Endothelial cell (in vitro differentiated cells): ENCODE measurements at regions not wholly inside any gene's neighbourhood (a gene's known extent, or its start where the extent isn't known, plus 50 kb on each side); places are given as distances from the start of the nearest gene placed in this dataset.

Source experiments
- DNase-seq: peaks from one replicate; pipeline ENCODE4 v3.0.0; 2021; ENCODE audit warnings: low spot score
- H3K27ac Mint-ChIP-seq: one replicate; pipeline ENCODE4 v1.8.0; 2021; ENCODE audit warnings: mixed read lengths, inconsistent platforms; ENCODE audit not compliant: unreplicated experiment
- H3K27me3 Mint-ChIP-seq: one replicate; pipeline ENCODE4 v1.8.0; 2021; ENCODE audit warnings: mild to moderate bottlenecking, moderate library complexity, mixed read lengths, inconsistent platforms; ENCODE audit not compliant: unreplicated experiment
- H3K36me3 Mint-ChIP-seq: one replicate; pipeline ENCODE4 v1.8.0; 2021; ENCODE audit warnings: mild to moderate bottlenecking, low read depth, mixed read lengths, inconsistent platforms; ENCODE audit not compliant: unreplicated experiment
- H3K4me1 Mint-ChIP-seq: one replicate; pipeline ENCODE4 v1.8.0; 2021; ENCODE audit warnings: mild to moderate bottlenecking, mixed read lengths, inconsistent platforms; ENCODE audit not compliant: unreplicated experiment
- H3K4me3 Mint-ChIP-seq: one replicate; pipeline ENCODE4 v1.8.0; 2021; ENCODE audit warnings: mild to moderate bottlenecking, mixed read lengths, inconsistent platforms; ENCODE audit not compliant: unreplicated experiment
- H3K9me3 Mint-ChIP-seq: one replicate; pipeline ENCODE4 v1.8.0; 2021; ENCODE audit warnings: mixed read lengths, inconsistent platforms; ENCODE audit not compliant: unreplicated experiment
- TF ChIP-seq, protein P1 (sequence below): fragments of 200-600 bp; sonication (generic); IDR thresholded peaks from one replicate; pipeline ENCODE4 v1.5.0; 2021; ENCODE audit warnings: antibody characterized with exemption; ENCODE audit not compliant: unreplicated experiment

DNA sequence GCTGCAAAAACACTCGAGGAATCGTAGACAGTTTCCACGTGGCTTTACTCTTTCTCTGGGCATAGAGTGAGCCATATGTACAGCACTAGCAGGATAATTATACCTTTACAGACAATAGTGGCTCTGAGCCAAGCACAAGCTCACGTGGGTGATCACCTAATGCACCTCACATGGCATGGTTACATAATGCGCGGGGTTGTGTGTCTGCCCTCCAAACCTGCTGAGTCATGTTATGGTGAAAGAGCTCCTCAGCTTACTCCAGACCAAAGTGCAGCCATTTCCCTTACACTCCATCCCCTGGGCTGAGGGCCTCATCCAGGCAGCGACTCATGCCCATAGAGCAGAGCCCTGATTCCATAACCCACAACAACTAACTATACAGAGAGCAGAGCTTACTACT, 1458.4 kb upstream of the CADM2 start:
- no peaks in the 10 kb centered on the region for H3K36me3 Mint-ChIP-seq
- DNase-seq: no peak
- no peak overlapping the region for H3K27ac Mint-ChIP-seq
- H3K4me1 Mint-ChIP-seq: no peaks in the 10 kb centered on the region
- peaks cover 6% of the 10 kb centered on the region for H3K27me3 Mint-ChIP-seq
- no peak overlapping the region for H3K4me3 Mint-ChIP-seq
- TF ChIP-seq, protein P1, sequence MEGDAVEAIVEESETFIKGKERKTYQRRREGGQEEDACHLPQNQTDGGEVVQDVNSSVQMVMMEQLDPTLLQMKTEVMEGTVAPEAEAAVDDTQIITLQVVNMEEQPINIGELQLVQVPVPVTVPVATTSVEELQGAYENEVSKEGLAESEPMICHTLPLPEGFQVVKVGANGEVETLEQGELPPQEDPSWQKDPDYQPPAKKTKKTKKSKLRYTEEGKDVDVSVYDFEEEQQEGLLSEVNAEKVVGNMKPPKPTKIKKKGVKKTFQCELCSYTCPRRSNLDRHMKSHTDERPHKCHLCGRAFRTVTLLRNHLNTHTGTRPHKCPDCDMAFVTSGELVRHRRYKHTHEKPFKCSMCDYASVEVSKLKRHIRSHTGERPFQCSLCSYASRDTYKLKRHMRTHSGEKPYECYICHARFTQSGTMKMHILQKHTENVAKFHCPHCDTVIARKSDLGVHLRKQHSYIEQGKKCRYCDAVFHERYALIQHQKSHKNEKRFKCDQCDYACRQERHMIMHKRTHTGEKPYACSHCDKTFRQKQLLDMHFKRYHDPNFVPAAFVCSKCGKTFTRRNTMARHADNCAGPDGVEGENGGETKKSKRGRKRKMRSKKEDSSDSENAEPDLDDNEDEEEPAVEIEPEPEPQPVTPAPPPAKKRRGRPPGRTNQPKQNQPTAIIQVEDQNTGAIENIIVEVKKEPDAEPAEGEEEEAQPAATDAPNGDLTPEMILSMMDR: no peak
- H3K9me3 Mint-ChIP-seq: no peaks in the 10 kb centered on the region

DNA sequence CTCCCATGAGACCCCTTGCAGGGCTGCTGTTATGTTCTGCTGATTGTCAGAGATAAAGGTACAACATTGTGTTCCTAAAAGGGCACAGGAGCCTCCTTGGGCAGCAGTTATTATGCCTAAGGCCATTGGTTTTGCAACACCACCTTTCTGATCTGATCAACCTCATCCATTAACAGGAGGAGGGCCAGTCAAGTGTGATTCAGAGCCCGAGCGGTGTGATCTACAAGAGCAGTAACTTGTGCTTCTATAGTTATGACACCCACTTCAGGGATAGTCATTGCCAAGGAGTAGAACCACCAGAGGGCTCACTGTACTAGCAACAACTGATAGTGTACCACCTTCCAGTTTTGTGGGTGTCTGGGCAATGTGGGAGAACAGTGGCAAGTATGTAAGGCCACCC, 1457.9 kb upstream of the CADM2 start:
- H3K9me3 Mint-ChIP-seq: no peaks in the 10 kb centered on the region
- TF ChIP-seq, protein P1: no peak
- no peaks in the 10 kb centered on the region for H3K4me1 Mint-ChIP-seq
- no peaks in the 10 kb centered on the region for H3K36me3 Mint-ChIP-seq
- DNase-seq: no peak
- H3K27me3 Mint-ChIP-seq: peaks cover 6% of the 10 kb centered on the region
- H3K27ac Mint-ChIP-seq: no peak overlapping the region
- H3K4me3 Mint-ChIP-seq: no peak overlapping the region

DNA sequence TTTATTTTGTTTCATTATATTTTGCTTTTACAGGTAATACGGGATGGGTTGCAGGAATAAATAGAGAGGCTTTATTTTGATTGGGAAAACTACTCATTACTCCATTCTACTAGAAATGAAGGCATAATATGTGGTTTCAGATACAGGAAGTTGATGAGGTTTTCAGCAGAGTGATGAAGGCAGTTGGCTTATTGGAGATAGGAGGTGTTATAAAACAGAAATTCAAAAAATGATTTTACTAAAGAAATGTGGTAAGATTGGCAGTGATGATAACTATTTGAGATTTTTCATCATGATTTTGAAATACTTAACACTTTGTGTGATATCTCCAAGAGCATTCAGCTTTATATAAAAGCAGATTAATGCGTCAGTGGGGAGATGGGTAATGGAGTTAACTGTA, 1445.7 kb upstream of the CADM2 start:
- no peaks in the 10 kb centered on the region for H3K9me3 Mint-ChIP-seq
- H3K36me3 Mint-ChIP-seq: no peaks in the 10 kb centered on the region
- no peak overlapping the region for H3K27ac Mint-ChIP-seq
- H3K4me1 Mint-ChIP-seq: no peaks in the 10 kb centered on the region
- no peak for DNase-seq
- TF ChIP-seq, protein P1: no peak
- H3K4me3 Mint-ChIP-seq: no peak overlapping the region
- no peaks in the 10 kb centered on the region for H3K27me3 Mint-ChIP-seq

DNA sequence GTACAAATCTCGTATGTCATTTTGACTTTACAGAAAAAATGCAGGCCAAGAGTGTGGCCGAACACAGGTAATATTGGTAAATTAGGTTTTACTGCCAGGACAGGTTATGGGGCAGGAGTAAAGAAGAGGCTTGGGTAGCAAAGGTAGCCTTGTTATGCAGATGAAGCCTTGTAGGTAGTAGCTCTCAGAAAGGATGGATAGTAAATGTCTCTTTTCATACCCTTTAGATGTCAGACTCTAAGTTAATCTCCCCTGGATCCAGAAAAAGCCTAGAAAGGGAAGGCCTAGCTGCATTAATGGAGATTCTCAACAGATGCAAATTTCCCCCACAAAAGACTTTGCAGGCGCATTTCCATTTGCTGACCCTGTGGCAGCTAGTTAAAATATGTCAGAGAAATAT, 1445.1 kb upstream of the CADM2 start:
- Mint-ChIP-seq H3K9me3 (no peaks in the 10 kb centered on the region), H3K27ac (no peak overlapping the region), H3K36me3 (no peaks in the 10 kb centered on the region), H3K27me3 (no peaks in the 10 kb centered on the region), H3K4me3 (no peak overlapping the region), H3K4me1 (no peaks in the 10 kb centered on the region)
- TF ChIP-seq, protein P1: no peak
- DNase-seq: no peak

DNA sequence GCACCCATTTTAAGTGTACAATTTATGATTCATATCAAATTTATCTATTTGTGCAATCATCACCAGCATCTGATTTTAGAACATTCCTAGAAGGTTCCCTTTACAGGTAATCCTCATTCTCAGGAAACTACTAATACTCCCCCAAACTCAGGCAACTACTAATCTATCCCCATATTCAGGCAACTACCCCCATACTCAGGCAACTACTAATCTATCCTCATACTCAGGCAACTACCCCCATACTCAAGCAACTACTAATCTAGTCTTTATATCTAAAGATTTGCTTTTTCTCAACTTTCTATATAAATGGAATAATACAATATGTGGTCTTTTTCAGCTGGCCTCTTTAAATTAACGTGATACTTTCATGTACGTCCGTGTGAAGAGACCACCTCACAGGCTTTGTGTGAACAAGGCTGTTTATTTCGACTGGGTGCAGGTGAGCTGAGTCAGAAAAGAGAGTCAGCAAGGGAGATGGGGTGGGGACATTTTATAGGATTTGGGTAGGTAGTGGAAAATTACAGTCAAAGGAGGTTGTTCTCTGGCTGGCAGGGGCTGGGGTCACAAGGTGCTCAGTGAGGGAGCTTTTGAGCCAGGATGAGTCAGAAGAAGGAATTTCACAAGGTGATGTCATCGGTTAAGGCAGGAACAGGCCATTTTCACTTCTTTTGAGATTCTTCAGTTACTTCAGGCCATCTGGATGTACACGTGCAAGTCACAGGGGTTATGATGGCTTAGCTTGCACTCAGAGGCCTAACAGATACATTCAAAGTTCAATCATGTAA, 1444.5 kb upstream of the CADM2 start:
- Mint-ChIP-seq H3K27ac (no peak overlapping the region), H3K4me1 (no peaks in the 10 kb centered on the region), H3K36me3 (no peaks in the 10 kb centered on the region), H3K9me3 (no peaks in the 10 kb centered on the region), H3K27me3 (no peaks in the 10 kb centered on the region), H3K4me3 (no peak overlapping the region)
- TF ChIP-seq, protein P1: no peak
- DNase-seq: no peak
